ENCODE measurements at regions not wholly inside any gene's neighbourhood (a gene's known extent, or its start where the extent isn't known, plus 50 kb on each side); places are given as distances from the start of the nearest gene placed in this dataset.

- no peak overlapping the region for H3K4me3 ChIP-seq (ENCODE audit: low read length)
- no peak for DNase-seq (ENCODE audit: low read depth)
- no peak for TF ChIP-seq CTCF (conservative IDR thresholded peaks at IDR 0.05; ENCODE audit: low read depth, low read length)
Observed at GRCh38 chr16:6207124-6207523, 1109.5 kb upstream of the EEF2KMT start.

GRCh38 chr16:6206080-6206479, 1108.5 kb upstream of the EEF2KMT start:
- DNase-seq (ENCODE audit: low read depth) = no peak
- no peak overlapping the region for H3K4me3 ChIP-seq (ENCODE audit: low read length)
- TF ChIP-seq CTCF (conservative IDR thresholded peaks at IDR 0.05; ENCODE audit: low read depth, low read length) = no peak

GRCh38 chr16:6204945-6205344, 1107.3 kb upstream of the EEF2KMT start:
- H3K4me3 ChIP-seq (ENCODE audit: low read length) = no peak overlapping the region
- DNase-seq (ENCODE audit: low read depth) = no peak
- TF ChIP-seq CTCF (conservative IDR thresholded peaks at IDR 0.05; ENCODE audit: low read depth, low read length) = no peak

GRCh38 chr16:6200861-6201260, 1103.3 kb upstream of the EEF2KMT start:
- no peak overlapping the region for H3K4me3 ChIP-seq (ENCODE audit: low read length)
- TF ChIP-seq CTCF (conservative IDR thresholded peaks at IDR 0.05; ENCODE audit: low read depth, low read length) = no peak

GRCh38 chr16:6200271-6200670, 1102.7 kb upstream of the EEF2KMT start:
- no peak for TF ChIP-seq CTCF (conservative IDR thresholded peaks at IDR 0.05; ENCODE audit: low read depth, low read length)
- DNase-seq (ENCODE audit: low read depth) = no peak
- no peak overlapping the region for H3K4me3 ChIP-seq (ENCODE audit: low read length)

More at GRCh38 chr16:6200861-6201260, 1103.3 kb upstream of the EEF2KMT start:
- no peak for DNase-seq (ENCODE audit: low read depth)

- no peak for TF ChIP-seq CTCF (conservative IDR thresholded peaks at IDR 0.05; ENCODE audit: low read depth, low read length)
- DNase-seq (ENCODE audit: low read depth) = no peak
- H3K4me3 ChIP-seq (ENCODE audit: low read length) = no peak overlapping the region
Observed at GRCh38 chr16:6195966-6196365, 1098.4 kb upstream of the EEF2KMT start.

GRCh38 chr16:6193718-6194117, 1096.1 kb upstream of the EEF2KMT start:
- DNase-seq (ENCODE audit: low read depth) = no peak
- no peak for TF ChIP-seq CTCF (conservative IDR thresholded peaks at IDR 0.05; ENCODE audit: low read depth, low read length)
- H3K4me3 ChIP-seq (ENCODE audit: low read length) = no peak overlapping the region
